Liver (tissue), 3 donors: ENCODE measurements at regions not wholly inside any gene's neighbourhood (a gene's known extent, or its start where the extent isn't known, plus 50 kb on each side); places are given as distances from the start of the nearest gene placed in this dataset.
A peak's percentile ranks its signal among the peaks of the same experiment; 100 is the strongest.

ENCODE experiments used
- ATF3 ChIP-seq: IDR thresholded peaks from 2 replicates; pipeline ENCODE4 v1.6.1; 2016; ENCODE audit warnings: antibody characterized with exemption
- CTCF ChIP-seq: fragments of 150-350 bp; IDR thresholded peaks from 2 replicates; pipeline ENCODE4 v1.5.1; 2017; ENCODE audit warnings: improper control_type of control experiment, low read depth, low read length; ENCODE audit not compliant: missing input control
- EGR1 ChIP-seq, 2 donors: IDR thresholded peaks; 2 replicates each; pipeline ENCODE4 v1.6.1; 2016 to 2018; ENCODE audit warnings: antibody characterized with exemption in 2 of 2, low read depth in 2 of 2
- FOXA1 ChIP-seq: IDR thresholded peaks from 2 replicates; pipeline ENCODE4 v1.6.1; 2016; ENCODE audit warnings: antibody characterized with exemption
- GABPA ChIP-seq, 2 donors: IDR thresholded peaks in 1 of 2; conservative IDR thresholded peaks in 1 of 2; 2 replicates each; pipeline ENCODE4 v1.6.1; 2016; ENCODE audit warnings: antibody characterized with exemption in 2 of 2, mild to moderate bottlenecking in 1 of 2, moderate library complexity in 1 of 2
- MAX ChIP-seq: IDR thresholded peaks from 2 replicates; pipeline ENCODE4 v1.6.1; 2016; ENCODE audit warnings: antibody characterized with exemption
- SP1 ChIP-seq: IDR thresholded peaks from 2 replicates; pipeline ENCODE4 v1.6.1; 2018; ENCODE audit warnings: antibody characterized with exemption, mild to moderate bottlenecking
- TAF1 ChIP-seq: conservative IDR thresholded peaks from 2 replicates; pipeline ENCODE4 v1.6.1; 2016; ENCODE audit warnings: antibody characterized with exemption, mild to moderate bottlenecking
- YY1 ChIP-seq: IDR thresholded peaks from 2 replicates; pipeline ENCODE4 v1.6.1; 2016; ENCODE audit warnings: antibody characterized with exemption, mild to moderate bottlenecking
- ZBTB33 ChIP-seq: IDR thresholded peaks from 2 replicates; pipeline ENCODE4 v1.6.1; 2016; ENCODE audit warnings: antibody characterized with exemption
- donor health status: healthy.
- donor health status: healthy.

GRCh38 chr2:194867328-194867727, 789.7 kb upstream of the SLC39A10 start:
- TF ChIP-seq CTCF = peak; percentile 25
- no peak for TF ChIP-seq FOXA1
- no peak for TF ChIP-seq MAX
- TF ChIP-seq TAF1 = no peak
- TF ChIP-seq ZBTB33 = no peak
- no peak for TF ChIP-seq YY1
- no peak for TF ChIP-seq GABPA (IDR thresholded peaks at IDR 0.05 in 1 of 2, conservative IDR thresholded peaks at IDR 0.05 in 1 of 2)
- no peak for TF ChIP-seq EGR1 (IDR thresholded peaks at IDR 0.05; ENCODE audit: low read depth in 2 of 2)
- no peak for TF ChIP-seq SP1
- TF ChIP-seq ATF3 = no peak
